Neural progenitor cell (in vitro differentiated cells): ENCODE measurements at regions not wholly inside any gene's neighbourhood (a gene's known extent, or its start where the extent isn't known, plus 50 kb on each side); places are given as distances from the start of the nearest gene placed in this dataset. TPM values are rescaled to one million over a fixed set of nuclear protein-coding genes. Genes with fewer than 3 reads are reported as not detected.

Experiments used
- DNase-seq: peaks from one replicate; pipeline ENCODE4 v3.0.0-alpha.2; 2016; ENCODE audit warnings: low spot score
- H2AFZ ChIP-seq: fragments of 200-600 bp; sonication (generic); replicated peaks from 2 replicates; pipeline ENCODE4 v1.6.1; 2016; ENCODE audit warnings: antibody characterized with exemption
- H3F3A ChIP-seq: fragments of 200-600 bp; sonication (generic); 2 replicates; pipeline ENCODE4 v1.6.1; 2016; ENCODE audit warnings: antibody characterized with exemption, low read depth
- H3K27ac ChIP-seq: fragments of 200-600 bp; sonication (generic); 2 replicates; pipeline ENCODE4 v1.5.1; 2016; ENCODE audit warnings: mild to moderate bottlenecking
- H3K27me3 ChIP-seq: fragments of 200-600 bp; sonication (generic); 2 replicates; pipeline ENCODE4 v1.6.1; 2016; ENCODE audit warnings: mild to moderate bottlenecking, moderate library complexity
- H3K36me3 ChIP-seq: fragments of 200-600 bp; sonication (generic); 2 replicates; pipeline ENCODE4 v1.5.1; 2016
- H3K4me1 ChIP-seq: fragments of 200-600 bp; sonication (generic); 2 replicates; pipeline ENCODE4 v1.6.1; 2016; ENCODE audit warnings: mixed run types
- H3K4me2 ChIP-seq: fragments of 200-600 bp; sonication (generic); 2 replicates; pipeline ENCODE4 v1.6.1; 2016
- H3K4me3 ChIP-seq: fragments of 200-600 bp; sonication (generic); 2 replicates; pipeline ENCODE4 v1.5.1; 2016
- H3K79me2 ChIP-seq: fragments of 200-600 bp; sonication (generic); 2 replicates; pipeline ENCODE4 v1.6.1; 2016; ENCODE audit warnings: low read depth
- H3K9ac ChIP-seq: fragments of 200-600 bp; sonication (generic); 2 replicates; pipeline ENCODE4 v1.6.1; 2016
- H3K9me3 ChIP-seq: fragments of 200-600 bp; sonication (generic); 2 replicates; pipeline ENCODE4 v1.5.1; 2016; ENCODE audit warnings: low read depth
- H4K20me1 ChIP-seq: fragments of 200-600 bp; sonication (generic); 2 replicates; pipeline ENCODE4 v1.6.1; 2016; ENCODE audit warnings: low read depth
- H3K27ac Mint-ChIP-seq: 3 replicates; pipeline ENCODE4 v1.8.0; 2021; ENCODE audit warnings: mixed read lengths
- H3K27me3 Mint-ChIP-seq: 2 replicates; pipeline ENCODE4 v1.8.0; 2022; ENCODE audit warnings: low read depth, mild to moderate bottlenecking, inconsistent platforms, moderate library complexity, mixed read lengths; ENCODE audit not compliant: insufficient read depth
- H3K36me3 Mint-ChIP-seq: 3 replicates; pipeline ENCODE4 v1.8.0; 2021; ENCODE audit warnings: mixed read lengths
- H3K4me1 Mint-ChIP-seq: 3 replicates; pipeline ENCODE4 v1.8.0; 2021; ENCODE audit warnings: mixed read lengths
- H3K4me3 Mint-ChIP-seq: 3 replicates; pipeline ENCODE4 v1.8.0; 2021; ENCODE audit warnings: mild to moderate bottlenecking, moderate library complexity, mixed read lengths
- H3K9me3 Mint-ChIP-seq: 3 replicates; pipeline ENCODE4 v1.8.0; 2020; ENCODE audit warnings: mixed read lengths
- EZH2phosphoT487 ChIP-seq: fragments of 200-600 bp; sonication (generic); IDR thresholded peaks from 2 replicates; pipeline ENCODE4 v1.6.1; 2017; ENCODE audit warnings: antibody characterized with exemption
- small RNA-seq: library from RNA; depleted of rRNA; stranded (forward); fragments of <200 nt; gene quantifications from one replicate; pipeline ENCODE3, GENCODE V24; 2015

- Mint-ChIP-seq H3K4me3 (no peak overlapping the region), H3K36me3 (no peaks in the 10 kb centered on the region), H3K27me3 (peaks cover 2% of the 10 kb centered on the region), H3K9me3 (no peaks in the 10 kb centered on the region), H3K4me1 (no peaks in the 10 kb centered on the region), H3K27ac (no peak overlapping the region)
- no peak overlapping the region for H3K4me3 ChIP-seq
- no peak overlapping the region for H3K9ac ChIP-seq
- no peaks in the 10 kb centered on the region for H3K27me3 ChIP-seq
- H3F3A ChIP-seq, result no peaks in the 10 kb centered on the region
- H3K27ac ChIP-seq, result no peak overlapping the region
- H3K36me3 ChIP-seq, result no peaks in the 10 kb centered on the region
- H4K20me1 ChIP-seq, result no peaks in the 10 kb centered on the region
- no peaks in the 10 kb centered on the region for H3K79me2 ChIP-seq
- no peak overlapping the region for H2AFZ ChIP-seq
- DNase-seq, result no peak
- no peak overlapping the region for H3K4me2 ChIP-seq
- TF ChIP-seq EZH2phosphoT487, result no peak
- peaks cover 7% of the 10 kb centered on the region for H3K4me1 ChIP-seq
- no peaks in the 10 kb centered on the region for H3K9me3 ChIP-seq
These were observed 50.1 kb upstream of the CAV2 start for GRCh38 chr7:116449441-116449840.

Small RNAs in the stretch of these regions (small RNA-seq; reads per million reads assigned to genes)
- not detected for gene RF00017
